Ovary (tissue), 3 donors: ENCODE measurements at regions not wholly inside any gene's neighbourhood (a gene's known extent, or its start where the extent isn't known, plus 50 kb on each side); places are given as distances from the start of the nearest gene placed in this dataset.

Experiments
- POLR2A ChIP-seq: fragments of 450-650 bp; IDR thresholded peaks from one replicate; pipeline ENCODE4 v1.6.1; 2017; ENCODE audit warnings: antibody characterized with exemption, mild to moderate bottlenecking, moderate library complexity
- TF ChIP-seq, protein P1 (sequence below), 3 donors: fragments of 450-650 bp in 2 of 3; fragments of 200-600 bp in 1 of 3; IDR thresholded peaks; one replicate each; pipeline versions ENCODE4 v1.5.1 to v1.8.0; 2016 to 2022; ENCODE audit warnings: antibody characterized with exemption in 3 of 3, mild to moderate bottlenecking in 1 of 3
- donor health status: DM: no; HTN: no; CAD: no.

GRCh38 chr21:18117176-18117575, 127.5 kb upstream of the CHODL start:
- TF ChIP-seq, protein P1, sequence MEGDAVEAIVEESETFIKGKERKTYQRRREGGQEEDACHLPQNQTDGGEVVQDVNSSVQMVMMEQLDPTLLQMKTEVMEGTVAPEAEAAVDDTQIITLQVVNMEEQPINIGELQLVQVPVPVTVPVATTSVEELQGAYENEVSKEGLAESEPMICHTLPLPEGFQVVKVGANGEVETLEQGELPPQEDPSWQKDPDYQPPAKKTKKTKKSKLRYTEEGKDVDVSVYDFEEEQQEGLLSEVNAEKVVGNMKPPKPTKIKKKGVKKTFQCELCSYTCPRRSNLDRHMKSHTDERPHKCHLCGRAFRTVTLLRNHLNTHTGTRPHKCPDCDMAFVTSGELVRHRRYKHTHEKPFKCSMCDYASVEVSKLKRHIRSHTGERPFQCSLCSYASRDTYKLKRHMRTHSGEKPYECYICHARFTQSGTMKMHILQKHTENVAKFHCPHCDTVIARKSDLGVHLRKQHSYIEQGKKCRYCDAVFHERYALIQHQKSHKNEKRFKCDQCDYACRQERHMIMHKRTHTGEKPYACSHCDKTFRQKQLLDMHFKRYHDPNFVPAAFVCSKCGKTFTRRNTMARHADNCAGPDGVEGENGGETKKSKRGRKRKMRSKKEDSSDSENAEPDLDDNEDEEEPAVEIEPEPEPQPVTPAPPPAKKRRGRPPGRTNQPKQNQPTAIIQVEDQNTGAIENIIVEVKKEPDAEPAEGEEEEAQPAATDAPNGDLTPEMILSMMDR (IDR thresholded peaks at IDR 0.05), result no peak
- no peak for TF ChIP-seq POLR2A
